HG02798 (cell line): ENCODE measurements at regions not wholly inside any gene's neighbourhood (a gene's known extent, or its start where the extent isn't known, plus 50 kb on each side); places are given as distances from the start of the nearest gene placed in this dataset.

ENCODE experiments used
- ATAC-seq: cut with Tn5 transposase; IDR thresholded peaks from one replicate; pipeline ENCODE4 v1.9.1; 2021; ENCODE audit warnings: mild to moderate bottlenecking; ENCODE audit not compliant: unreplicated experiment, poor library complexity

DNA sequence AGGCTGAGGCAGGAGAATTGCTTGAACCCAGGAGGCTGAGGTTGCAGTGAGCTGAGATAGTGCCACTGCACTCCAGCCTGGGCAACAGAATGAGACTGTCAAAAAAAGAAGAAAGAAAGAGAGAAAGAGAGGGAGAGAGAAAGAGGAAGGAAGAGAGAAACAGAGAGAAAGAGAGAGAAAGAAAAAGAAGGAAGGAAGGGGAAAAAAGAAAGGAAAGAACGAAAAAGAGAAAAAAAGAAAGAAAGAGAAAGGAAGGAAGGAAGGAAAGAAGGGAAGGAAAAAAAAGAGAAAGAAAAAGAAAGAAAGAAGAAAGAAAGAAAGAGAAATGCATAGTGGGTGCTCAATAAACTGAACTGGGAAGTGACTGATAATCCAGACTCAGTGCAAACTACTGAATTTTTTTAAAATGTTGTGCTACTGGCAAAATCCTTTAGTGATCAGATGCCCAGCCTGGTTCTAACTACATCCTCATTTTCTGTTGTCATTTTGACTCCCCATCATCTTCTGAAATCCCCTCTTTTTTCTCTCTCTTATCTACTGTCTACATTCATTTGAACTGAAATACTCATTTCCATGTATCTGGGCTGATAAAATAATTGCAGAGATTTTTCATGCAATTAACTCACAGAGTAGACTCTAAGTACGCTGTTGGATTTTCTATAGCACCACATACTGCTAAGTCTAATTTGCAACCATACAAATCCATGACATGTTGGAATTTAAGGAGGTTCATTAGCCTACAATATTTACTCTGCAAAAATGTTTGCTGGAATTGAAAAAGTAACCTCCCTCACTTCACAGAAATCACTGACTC is 85.3 kb upstream of the HIVEP1 start:
- no peak for ATAC-seq

DNA sequence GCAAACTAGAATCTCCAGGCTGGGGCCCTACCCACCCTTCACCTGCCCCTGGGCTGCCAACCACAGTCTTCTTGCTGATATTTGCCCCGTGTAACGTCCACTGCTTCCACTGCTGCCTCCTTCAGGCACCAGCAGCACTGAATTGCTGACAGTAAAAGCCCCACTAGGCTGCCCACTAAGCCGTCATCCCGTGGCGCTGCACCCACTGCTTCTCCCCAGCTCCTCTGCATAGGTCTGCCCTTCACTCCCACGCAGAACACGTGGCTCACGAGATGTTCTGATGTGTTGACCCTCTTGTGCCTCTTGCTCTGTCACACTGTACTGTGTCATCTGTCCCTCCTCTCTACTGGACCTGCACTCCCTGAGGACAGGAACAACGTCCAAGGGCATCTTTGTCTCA is 86.3 kb upstream of the HIVEP1 start:
- ATAC-seq: no peak

DNA sequence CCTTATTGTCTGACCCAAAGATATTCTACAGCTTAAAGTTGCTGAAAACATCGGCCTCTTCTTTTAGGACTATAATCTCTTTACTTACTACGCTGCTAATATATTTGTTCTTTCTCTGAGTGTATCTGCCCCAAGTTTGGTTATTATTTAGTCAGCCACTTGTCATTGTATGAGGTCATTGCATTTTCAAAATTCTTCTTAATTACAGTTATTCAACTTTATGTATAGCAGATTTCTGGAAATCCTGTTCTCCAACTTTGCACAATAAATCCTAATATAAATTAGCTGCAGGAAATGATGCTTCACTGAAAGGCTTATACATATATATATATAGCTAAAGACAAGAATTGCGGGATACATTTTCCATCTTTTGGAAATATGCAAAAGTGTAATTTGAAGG is 88.5 kb upstream of the HIVEP1 start:
- ATAC-seq: no peak

DNA sequence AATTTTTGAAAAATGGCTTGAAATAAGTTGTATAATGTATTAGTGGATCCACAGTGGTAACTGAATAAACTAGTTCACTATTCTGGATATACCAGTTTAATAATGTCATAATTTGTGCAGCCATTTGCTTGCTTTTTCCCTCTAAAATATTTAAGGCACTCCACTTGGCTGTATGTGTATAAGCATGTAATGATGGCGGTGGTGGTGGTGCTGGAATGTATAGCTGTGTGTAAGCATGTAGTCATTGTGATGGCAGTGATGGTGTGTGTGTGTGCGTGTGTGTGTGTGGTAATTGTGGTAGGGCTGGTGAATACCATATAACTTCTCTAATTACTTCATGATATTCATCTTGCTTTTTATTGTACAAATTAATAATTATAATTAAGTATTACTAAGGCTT is 89.2 kb upstream of the HIVEP1 start:
- no peak for ATAC-seq

DNA sequence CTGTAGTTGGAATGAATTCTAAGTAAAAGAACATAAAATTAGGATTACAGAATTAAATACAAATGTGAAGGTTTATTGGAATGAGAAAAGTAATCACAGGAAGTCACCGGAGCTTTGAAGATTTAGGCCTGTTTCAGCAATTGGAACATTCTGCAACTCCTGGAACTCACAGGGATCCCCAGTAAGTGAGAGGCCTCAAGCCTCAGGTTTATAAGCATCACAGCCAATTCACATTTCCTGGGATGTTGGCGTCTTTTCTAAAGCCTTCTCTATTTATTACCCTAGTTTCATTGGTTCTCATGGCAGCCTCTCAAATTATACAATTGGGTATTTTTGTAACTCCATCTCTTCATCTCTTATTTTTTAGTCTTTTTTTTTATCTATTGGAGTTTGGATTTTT is 90.4 kb upstream of the HIVEP1 start:
- no peak for ATAC-seq

DNA sequence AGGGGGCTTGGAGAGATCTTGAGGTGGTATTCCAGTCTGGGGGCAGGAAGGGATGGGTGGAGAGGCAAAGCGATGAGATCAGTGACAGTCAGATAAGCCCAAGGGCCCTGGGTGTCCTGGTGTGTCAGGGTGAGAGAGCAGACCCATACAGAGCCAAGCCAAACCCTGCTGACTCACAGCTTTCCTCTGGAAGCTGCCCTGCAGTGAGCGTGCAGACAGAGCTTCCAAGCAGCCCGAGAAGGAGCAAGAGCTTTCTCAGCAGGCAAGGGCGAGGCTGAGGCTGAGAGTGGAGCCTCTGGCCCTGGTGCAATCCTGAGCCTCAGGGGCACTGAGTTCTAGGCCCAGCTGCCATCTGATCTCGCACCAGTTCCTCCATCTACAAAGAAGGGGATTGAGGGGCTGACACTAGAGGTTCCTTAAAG is 91.1 kb upstream of the HIVEP1 start:
- ATAC-seq: no peak

DNA sequence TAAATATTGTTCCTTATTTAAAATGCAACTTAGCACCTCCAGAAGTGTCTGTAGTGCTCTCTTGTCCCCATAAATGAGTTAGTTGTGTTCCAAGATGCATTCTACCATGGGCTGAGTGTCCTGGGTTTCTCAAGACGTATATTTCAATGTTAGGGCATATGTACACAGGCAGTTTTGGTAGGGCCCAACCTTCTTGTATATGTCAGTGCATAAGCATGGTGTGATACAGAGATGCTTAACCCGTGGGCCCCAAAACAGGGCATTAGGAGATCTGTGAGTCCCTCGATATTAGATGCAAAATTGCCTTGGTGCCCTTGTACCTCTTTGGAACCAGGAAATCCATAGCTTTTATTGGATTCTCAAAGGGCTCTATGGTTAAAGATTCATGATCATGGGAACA is 91.5 kb upstream of the HIVEP1 start:
- ATAC-seq: no peak

DNA sequence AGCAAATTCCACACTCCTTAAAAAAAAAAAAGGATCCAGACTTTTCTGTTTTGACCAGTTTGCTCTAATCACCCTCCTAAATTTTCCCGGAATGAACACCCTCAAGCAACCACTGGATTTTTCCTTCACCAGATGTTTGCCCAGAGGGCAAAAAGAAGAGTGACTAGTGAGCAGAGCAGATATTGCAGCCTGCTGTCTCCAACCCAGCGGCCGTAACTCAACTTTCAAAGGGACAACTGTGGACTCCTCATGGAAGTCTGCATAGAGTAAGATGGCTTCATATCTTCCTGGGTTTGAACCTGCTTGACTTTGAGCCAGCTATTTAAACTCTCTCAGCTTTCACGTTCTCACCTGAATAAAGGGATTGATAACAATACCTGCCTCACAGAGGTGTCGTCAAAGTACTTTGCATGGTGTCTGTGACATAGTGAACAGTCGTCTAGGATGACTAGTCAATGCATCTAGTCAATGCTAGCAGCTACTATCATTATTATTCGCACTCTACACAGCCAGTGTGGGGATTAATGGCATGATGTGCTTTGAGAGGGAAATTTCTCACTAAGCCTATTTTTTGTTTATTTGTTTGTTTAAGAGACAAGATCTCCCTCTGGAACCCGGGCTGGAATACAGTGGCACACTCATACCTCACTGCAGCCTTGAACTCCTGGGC is 92.2 kb upstream of the HIVEP1 start:
- ATAC-seq: no peak

DNA sequence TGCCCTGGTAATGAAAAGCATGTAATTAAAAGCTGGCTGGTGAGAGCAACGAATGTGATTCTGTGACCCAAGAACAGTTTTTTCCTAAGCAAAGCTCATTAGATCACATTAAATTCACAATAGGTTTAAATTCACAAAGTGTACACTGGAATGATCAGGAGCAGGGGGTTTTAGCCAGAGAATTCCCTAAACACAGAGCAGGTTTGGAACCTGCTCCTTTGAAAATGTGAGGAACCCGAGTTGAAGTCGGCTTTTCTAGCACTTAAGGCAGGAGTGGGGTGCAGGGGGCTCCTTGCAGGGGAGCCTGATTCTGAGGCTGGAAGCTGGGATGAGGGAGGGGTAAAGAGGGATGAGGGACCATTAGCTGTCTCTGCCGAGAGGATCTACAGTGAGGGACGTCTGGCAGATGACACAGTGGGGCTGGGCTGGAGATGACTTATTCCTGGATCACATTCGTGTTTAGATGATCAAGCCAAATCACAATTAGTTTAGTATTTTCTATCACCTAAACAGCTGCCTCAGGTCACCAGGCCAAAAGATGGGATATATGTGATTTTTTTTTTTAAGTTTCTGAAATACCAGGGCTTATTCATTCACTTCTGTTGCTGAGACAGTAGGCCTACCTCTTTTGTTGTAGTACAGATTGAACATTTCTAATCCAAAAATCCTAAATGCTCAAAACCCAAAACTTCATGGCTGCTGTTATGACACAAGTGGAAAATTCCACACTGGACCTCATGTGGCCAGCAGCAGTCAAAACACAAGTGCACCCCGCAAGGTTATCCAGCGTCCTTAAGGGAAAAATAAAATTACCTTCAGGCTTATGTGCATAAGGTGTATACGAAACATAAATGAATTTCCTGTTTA is 93.1 kb upstream of the HIVEP1 start:
- no peak for ATAC-seq

DNA sequence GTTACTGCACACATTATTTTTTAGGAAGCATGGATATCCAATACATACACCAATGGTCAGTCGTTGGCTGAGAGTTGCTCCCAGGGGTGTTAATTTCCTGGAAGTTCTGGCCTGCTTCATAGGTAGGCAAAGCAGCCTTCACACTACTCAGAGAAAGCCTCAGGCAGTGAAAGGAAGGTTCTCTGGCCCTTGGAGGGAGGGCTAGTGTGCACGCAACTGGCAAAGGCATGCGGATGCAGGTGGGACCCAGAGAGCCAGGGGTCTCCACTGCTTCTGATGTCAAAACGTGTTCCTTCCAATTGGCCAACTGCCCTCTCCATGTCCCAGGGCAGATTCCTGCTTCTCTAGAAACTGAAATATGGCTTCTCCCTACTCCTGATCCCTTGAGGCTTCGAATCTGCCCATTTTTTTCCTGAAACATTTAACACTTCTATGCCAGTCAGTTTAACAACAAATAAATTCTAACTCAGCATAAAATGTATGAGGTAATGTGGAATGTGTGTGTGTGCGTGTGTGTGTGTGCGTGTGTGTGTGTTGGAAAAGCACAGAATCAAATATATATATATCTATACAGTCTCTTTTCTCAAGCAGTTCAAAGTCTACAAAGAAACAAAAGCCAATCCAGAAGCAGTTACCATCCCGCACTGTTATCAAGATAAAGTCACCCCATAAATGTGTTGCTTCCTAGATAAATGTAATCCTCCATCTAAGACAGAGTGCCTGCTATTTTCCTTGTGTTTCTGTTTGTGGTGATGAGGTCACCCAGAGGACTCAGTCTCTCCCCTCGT is 94.0 kb upstream of the HIVEP1 start:
- no peak for ATAC-seq

DNA sequence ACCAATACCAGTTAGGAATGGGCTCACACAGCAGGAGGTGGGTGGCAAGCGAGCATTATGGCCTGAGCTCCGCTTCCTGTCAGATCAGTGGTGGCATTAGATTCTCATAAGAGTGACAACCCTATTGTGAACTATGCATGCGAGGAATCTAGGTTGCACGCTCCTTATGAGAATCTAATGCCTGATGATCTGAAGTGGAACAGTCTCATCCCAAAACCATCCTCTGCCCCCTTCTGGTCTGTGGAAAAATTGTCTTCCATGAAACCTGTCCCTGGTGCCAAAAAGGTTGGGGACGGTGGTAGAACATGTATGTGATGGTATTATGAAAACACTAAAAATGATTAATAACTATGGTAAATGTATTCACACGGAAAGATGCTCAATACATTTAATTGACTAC is 99.7 kb upstream of the HIVEP1 start:
- no peak for ATAC-seq

DNA sequence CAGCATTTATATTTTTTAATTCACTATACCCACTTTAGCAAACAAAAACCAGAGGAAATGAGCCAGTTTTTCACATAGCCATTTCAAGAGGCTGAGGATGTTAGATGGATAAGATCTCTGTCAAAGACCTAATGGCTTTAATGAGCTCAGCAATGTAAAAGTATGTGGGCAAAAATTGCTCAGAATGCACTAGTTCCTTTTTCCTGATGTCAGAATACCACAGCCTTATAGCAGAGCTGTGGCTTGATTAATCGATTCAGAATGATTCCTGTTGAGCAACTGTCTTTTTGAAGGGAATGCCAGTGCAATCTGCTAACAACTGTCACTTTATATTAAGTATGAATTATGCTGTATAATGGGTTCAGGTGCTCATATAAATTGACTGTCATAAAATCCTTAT is 100.6 kb upstream of the HIVEP1 start:
- no peak for ATAC-seq

DNA sequence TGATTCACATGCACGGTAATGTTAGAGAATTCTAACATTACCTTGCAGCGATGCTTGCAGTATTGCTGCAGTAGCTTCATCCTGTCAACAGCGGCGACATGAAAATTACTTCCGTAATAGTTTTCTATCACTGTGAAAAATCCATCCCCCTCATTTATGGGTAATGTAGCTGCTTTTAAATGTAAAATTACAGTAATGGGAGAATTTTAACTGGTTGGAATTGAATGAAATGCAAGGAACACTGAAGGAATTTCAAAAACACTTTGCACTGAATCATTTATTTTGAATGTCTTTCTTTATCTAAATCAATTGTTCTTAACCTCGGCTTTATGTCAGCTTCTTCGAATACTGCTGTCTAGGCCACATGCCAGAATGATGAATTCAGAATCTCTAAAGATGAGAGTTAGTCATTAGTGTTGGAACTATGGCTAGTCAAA is 102.4 kb upstream of the HIVEP1 start:
- ATAC-seq: no peak

DNA sequence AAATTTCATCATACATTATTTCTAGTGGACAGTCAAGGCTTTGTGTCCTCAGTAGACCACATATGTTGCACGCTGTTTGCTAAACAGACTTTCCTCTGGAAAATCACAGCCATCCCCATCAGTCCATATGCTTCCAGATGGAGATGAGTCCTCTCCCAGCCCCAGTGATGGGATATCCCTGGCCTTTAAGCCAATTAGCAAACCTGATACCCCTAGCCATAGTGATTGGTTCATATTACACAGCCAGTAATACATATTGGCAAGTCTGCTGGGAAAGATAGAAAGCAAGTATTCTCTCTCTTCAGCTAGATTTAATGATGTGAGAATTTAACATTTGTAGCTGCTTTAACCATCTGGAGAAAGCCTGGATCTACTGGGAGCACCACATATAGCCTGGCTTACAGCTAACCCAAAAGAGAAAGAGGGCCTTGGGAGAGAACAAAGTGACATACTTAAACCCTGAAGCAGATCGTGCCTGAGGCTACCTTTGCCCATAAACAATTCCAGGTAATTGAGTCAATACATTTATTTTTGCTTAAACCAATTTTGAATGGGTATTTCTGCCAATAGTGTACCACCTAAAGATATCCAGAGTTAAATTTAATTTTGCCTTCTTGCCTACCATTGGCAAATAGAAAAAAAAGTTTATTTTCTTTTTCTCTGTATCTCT is 103.5 kb upstream of the HIVEP1 start:
- ATAC-seq: no peak

DNA sequence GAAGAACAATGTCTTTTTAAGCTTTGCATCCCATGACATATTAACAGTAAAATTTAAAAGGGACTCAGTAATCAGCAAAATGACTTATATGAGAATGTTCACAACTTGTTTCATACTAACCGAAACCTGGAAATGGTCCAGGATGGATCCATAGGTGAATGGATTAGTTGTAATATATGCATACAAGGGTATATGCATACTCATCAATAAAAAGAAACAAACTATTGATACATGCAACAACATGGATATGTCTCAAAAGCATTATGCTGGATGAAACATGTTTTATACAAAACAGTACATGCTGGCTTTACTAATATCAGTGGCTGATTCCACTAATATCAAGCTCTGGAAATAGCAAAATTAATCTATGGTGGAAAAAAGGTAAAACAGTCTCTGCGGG is 108.5 kb upstream of the HIVEP1 start:
- ATAC-seq: no peak

DNA sequence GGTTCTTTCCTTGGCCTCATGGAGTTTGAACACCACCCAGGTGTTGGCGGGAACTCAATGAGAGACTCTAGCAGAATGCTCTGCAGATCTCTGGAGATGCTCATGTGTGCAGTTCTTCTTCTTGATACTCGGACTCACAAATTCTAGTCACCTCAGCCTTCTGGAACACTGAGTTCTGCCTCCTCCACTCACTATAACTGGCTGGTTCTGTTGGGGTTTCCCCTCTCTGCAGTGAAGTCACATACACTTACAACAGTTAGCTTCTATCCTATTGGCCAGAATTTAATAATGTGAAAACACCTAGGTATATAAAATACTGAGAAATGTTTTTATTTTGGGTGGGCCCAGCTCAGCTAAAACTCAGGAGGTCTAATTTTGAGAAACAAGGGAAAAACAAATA is 109.6 kb upstream of the HIVEP1 start:
- ATAC-seq: no peak

DNA sequence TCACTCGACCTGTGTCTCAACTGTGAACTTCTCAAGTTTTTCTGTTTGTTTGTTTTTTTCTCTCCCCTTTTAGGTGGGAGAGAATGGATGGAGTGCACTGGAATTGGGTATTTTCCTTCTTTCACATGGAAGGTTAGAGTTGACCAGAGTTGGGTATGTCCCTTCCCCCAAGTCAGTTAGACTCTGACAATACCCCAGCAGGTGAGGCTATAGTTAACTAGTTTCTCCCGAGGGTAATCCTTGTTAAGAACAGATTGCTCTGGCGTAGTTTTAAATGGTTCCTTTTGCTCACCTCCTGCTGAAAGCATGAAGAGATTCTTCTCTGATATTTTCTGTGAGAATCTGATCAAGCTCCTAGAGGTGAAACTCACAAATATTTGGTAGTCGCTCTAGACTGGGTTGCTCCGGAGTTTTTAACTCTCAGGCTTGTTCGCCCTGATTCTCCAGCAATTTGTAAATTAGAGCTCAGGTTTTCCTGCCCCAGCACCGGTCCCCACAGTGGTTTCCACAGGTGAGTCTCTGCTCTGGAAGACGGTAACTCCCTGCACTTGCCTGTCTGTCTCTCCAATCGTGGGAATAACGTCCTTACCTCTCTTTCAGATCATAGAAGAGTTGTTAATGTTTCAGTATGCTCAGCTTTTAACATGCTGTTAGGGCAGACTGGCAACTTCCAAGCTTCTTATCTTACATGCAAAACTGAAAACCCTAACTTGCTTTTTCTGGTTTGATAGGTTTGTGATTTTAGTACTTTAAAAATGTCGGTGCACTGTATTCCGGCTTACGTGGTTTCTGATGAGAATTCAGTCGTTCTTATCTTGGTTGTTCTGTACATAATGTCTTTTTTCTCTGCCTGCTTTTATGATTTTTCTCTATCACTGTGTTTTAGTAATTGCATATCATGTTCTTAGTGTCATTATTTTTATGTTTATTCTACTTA is 111.2 kb upstream of the HIVEP1 start:
- ATAC-seq: no peak

DNA sequence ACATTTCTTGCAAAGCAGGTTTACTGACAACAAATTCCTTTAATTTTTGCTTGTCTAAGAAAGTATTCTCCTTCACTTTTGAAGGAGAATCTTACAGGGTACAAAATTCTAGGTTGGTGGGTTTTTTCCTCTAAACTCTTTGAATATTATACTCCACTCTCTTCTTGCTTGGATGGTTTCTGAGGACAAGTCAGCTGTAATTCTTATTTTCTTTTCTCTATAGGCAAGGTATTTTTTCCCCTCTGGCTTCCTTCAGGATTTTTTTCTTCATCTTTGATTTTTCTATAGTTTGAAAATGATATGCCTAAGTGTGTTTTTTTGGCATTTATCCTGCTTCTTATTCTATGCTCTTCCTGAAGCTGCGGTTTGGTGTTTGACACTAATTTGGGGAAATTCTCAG is 112.5 kb upstream of the HIVEP1 start:
- no peak for ATAC-seq

DNA sequence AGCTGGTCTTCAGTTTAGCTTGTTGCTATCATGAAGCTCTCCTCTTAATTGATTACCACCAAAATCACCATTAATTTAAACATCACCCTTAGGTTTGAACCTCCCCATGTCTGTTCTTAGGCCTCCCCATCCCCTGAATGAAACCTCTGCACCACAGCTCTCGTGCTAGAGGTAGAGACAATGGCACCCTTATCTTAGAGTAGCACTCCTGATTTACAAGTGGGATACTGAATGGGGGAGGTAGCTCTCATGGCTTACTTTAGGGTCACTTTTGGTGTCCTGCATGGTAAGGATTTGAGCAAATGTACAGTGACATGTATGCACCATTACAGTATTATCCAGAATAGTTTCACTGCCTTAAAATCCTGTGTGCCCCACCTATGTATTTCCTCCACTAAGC is 115.6 kb upstream of the ADTRP start:
- ATAC-seq: no peak
